ENCODE measurements at regions not wholly inside any gene's neighbourhood (a gene's known extent, or its start where the extent isn't known, plus 50 kb on each side); places are given as distances from the start of the nearest gene placed in this dataset.

DNA sequence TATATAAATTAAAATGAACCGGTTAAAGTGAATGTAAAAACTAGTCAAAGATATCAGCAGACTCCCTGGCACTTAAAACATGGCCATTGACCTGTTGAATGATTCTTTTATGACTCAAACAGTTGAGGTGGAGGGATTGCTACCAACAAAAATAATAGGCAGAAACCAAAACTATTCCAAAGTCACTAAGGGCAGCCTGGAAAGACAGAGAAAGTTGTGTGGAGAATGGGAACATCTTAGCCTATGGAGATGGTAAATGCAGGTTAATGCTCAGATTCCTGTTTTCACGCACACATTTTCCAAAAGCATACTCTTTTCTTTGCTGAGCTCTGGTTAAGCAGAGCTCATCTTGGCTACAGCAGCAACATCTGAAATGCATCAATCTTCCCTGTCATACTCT, 553.5 kb downstream of the HACE1 start:
- no peaks in the 10 kb centered on the region for H3K79me2 ChIP-seq (ENCODE audit: insufficient read depth, low read depth)
- H3K27ac ChIP-seq, result no peak overlapping the region
- no peaks in the 10 kb centered on the region for H3K27me3 ChIP-seq (ENCODE audit: insufficient read depth, low read depth)
- H4K20me1 ChIP-seq (ENCODE audit: insufficient read depth), result no peaks in the 10 kb centered on the region
- no peak overlapping the region for H3K9ac ChIP-seq
- TF ChIP-seq, protein P1, sequence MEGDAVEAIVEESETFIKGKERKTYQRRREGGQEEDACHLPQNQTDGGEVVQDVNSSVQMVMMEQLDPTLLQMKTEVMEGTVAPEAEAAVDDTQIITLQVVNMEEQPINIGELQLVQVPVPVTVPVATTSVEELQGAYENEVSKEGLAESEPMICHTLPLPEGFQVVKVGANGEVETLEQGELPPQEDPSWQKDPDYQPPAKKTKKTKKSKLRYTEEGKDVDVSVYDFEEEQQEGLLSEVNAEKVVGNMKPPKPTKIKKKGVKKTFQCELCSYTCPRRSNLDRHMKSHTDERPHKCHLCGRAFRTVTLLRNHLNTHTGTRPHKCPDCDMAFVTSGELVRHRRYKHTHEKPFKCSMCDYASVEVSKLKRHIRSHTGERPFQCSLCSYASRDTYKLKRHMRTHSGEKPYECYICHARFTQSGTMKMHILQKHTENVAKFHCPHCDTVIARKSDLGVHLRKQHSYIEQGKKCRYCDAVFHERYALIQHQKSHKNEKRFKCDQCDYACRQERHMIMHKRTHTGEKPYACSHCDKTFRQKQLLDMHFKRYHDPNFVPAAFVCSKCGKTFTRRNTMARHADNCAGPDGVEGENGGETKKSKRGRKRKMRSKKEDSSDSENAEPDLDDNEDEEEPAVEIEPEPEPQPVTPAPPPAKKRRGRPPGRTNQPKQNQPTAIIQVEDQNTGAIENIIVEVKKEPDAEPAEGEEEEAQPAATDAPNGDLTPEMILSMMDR (conservative IDR thresholded peaks at IDR 0.05; ENCODE audit: low read depth, low read length), result no peak
- no peaks in the 10 kb centered on the region for H3K36me3 ChIP-seq (ENCODE audit: insufficient read depth)
- no peak overlapping the region for H2AFZ ChIP-seq (ENCODE audit: low read depth)
- H3K4me3 ChIP-seq (IDR thresholded peaks at IDR 0.05; ENCODE audit: insufficient read depth, low read depth, low read length), result no peak overlapping the region
- no peak overlapping the region for H3K4me2 ChIP-seq
- no peaks in the 10 kb centered on the region for H3K4me1 ChIP-seq (ENCODE audit: low read depth, poor library complexity, severe bottlenecking)

DNA sequence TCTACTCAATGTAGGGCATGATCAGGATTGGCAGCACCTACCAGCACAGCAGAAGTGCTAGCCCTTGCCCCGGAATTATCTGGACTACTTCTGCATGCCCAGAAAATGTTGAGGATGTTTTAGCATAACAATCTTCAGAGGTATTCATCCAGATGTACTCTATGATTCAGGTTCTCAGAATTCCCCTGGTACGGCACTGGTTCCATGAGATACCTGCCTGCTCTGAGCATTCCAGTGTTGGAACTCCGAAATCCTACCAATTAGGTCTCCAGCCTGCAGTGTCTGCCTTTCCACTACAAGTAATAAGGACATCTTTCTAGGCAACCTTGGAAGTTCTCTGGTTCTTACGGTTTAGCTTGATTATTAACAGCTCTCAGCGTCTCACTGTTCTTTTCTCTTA, 554.5 kb downstream of the HACE1 start:
- Histone ChIP-seq H3K4me1 (ENCODE audit: low read depth, poor library complexity, severe bottlenecking) (no peaks in the 10 kb centered on the region), H3K4me3 (IDR thresholded peaks at IDR 0.05; ENCODE audit: insufficient read depth, low read depth, low read length) (no peak overlapping the region), H2AFZ (ENCODE audit: low read depth) (no peak overlapping the region), H3K36me3 (ENCODE audit: insufficient read depth) (no peaks in the 10 kb centered on the region), H3K27ac (no peak overlapping the region), H3K4me2 (no peak overlapping the region), H3K79me2 (ENCODE audit: insufficient read depth, low read depth) (no peaks in the 10 kb centered on the region), H3K27me3 (ENCODE audit: insufficient read depth, low read depth) (no peaks in the 10 kb centered on the region), H4K20me1 (ENCODE audit: insufficient read depth) (no peaks in the 10 kb centered on the region), H3K9ac (no peak overlapping the region)
- TF ChIP-seq, protein P1 (conservative IDR thresholded peaks at IDR 0.05; ENCODE audit: low read depth, low read length), result no peak

DNA sequence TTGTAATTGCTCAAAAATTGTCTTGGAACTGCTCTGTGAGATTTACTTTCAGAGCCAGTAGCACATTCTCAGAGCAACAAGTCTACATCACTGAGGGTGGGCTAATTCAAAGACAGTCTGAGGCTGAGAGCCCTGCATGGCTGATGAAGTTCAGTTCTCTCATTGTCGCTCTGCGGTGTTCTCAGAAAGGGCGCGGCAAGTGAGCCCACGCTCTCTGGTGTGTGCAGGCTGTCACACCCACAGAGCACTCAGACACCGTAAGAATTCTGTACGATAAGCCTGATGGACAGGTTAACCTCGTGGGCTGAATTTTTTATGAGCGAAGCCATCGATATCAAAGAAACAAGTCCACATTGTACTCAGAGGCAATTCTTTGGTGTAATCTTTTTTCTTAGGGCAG, 557.8 kb downstream of the HACE1 start:
- Histone ChIP-seq H2AFZ (ENCODE audit: low read depth) (no peak overlapping the region), H3K4me2 (no peak overlapping the region), H3K79me2 (ENCODE audit: insufficient read depth, low read depth) (no peaks in the 10 kb centered on the region), H3K4me1 (ENCODE audit: low read depth, poor library complexity, severe bottlenecking) (no peaks in the 10 kb centered on the region), H4K20me1 (ENCODE audit: insufficient read depth) (no peaks in the 10 kb centered on the region), H3K27me3 (ENCODE audit: insufficient read depth, low read depth) (no peaks in the 10 kb centered on the region), H3K9ac (no peak overlapping the region), H3K36me3 (ENCODE audit: insufficient read depth) (no peaks in the 10 kb centered on the region), H3K27ac (no peak overlapping the region), H3K4me3 (IDR thresholded peaks at IDR 0.05; ENCODE audit: insufficient read depth, low read depth, low read length) (no peak overlapping the region)
- TF ChIP-seq, protein P1 (conservative IDR thresholded peaks at IDR 0.05; ENCODE audit: low read depth, low read length), result no peak

DNA sequence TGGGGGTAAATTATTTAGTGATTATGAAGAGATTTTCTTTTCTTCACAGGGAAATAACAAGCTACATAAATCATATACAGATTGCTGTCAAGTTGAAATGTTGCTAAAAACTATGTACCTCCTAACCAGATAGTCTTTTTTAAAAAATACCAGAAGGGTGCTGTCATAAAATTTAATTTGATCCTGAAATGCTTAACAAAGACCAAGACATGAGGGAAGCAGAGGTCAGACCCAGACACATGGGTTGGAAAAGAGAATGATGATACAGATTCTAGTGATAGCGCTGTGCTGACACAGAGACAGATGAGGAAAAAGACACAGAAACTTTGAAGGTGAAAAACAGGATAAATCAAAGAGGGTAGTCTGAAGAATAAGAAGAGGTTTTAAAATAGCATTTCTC, 573.1 kb downstream of the HACE1 start:
- no peak overlapping the region for H3K4me3 ChIP-seq (IDR thresholded peaks at IDR 0.05; ENCODE audit: insufficient read depth, low read depth, low read length)
- H3K4me2 ChIP-seq, result no peak overlapping the region
- no peaks in the 10 kb centered on the region for H4K20me1 ChIP-seq (ENCODE audit: insufficient read depth)
- no peaks in the 10 kb centered on the region for H3K4me1 ChIP-seq (ENCODE audit: low read depth, poor library complexity, severe bottlenecking)
- H3K9ac ChIP-seq, result no peak overlapping the region
- no peaks in the 10 kb centered on the region for H3K27me3 ChIP-seq (ENCODE audit: insufficient read depth, low read depth)
- H3K79me2 ChIP-seq (ENCODE audit: insufficient read depth, low read depth), result no peaks in the 10 kb centered on the region
- H3K36me3 ChIP-seq (ENCODE audit: insufficient read depth), result no peaks in the 10 kb centered on the region
- TF ChIP-seq, protein P1 (conservative IDR thresholded peaks at IDR 0.05; ENCODE audit: low read depth, low read length), result no peak
- no peak overlapping the region for H3K27ac ChIP-seq
- no peak overlapping the region for H2AFZ ChIP-seq (ENCODE audit: low read depth)

DNA sequence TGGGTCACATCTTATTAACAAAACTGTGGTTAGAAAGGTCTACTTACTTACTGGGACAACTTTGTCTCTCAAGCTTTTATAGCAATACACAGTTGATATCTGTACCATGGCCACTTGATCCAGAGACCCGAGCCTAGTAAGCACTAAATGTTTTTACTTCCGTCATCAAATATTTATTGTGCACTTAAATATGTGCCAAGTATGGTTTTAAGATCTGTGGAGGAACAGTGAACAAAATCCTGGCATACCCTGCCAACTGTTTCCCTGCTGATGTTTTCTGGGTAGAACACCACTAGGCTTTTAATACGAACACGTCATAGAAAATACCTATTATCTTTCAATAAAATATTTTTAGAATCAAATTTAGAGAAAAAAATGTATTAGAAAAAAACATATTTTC, 574.8 kb downstream of the HACE1 start:
- Histone ChIP-seq H3K9ac (no peak overlapping the region), H3K79me2 (ENCODE audit: insufficient read depth, low read depth) (no peaks in the 10 kb centered on the region)

More for the DNA sequence above, 574.8 kb downstream of the HACE1 start:
- Histone ChIP-seq H3K4me2 (no peak overlapping the region), H2AFZ (ENCODE audit: low read depth) (no peak overlapping the region), H3K4me3 (IDR thresholded peaks at IDR 0.05; ENCODE audit: insufficient read depth, low read depth, low read length) (no peak overlapping the region), H3K4me1 (ENCODE audit: low read depth, poor library complexity, severe bottlenecking) (no peaks in the 10 kb centered on the region), H3K27me3 (ENCODE audit: insufficient read depth, low read depth) (no peaks in the 10 kb centered on the region), H3K36me3 (ENCODE audit: insufficient read depth) (no peaks in the 10 kb centered on the region), H4K20me1 (ENCODE audit: insufficient read depth) (no peaks in the 10 kb centered on the region), H3K27ac (no peak overlapping the region)
- TF ChIP-seq, protein P1 (conservative IDR thresholded peaks at IDR 0.05; ENCODE audit: low read depth, low read length), result no peak
